ENCODE measurements at regions not wholly inside any gene's neighbourhood (a gene's known extent, or its start where the extent isn't known, plus 50 kb on each side); places are given as distances from the start of the nearest gene placed in this dataset.

GRCh38 chr7:117929237-117929636 is 56.0 kb upstream of the CTTNBP2 start:
- DNase-seq = no peak

- DNase-seq = no peak
These were observed 58.1 kb upstream of the CTTNBP2 start for GRCh38 chr7:117931314-117931713.

- no peak for DNase-seq
These were observed 64.0 kb upstream of the CTTNBP2 start for GRCh38 chr7:117937049-117937752.

GRCh38 chr7:117937753-117938483 is 64.7 kb upstream of the CTTNBP2 start:
- no peak for DNase-seq

DNA sequence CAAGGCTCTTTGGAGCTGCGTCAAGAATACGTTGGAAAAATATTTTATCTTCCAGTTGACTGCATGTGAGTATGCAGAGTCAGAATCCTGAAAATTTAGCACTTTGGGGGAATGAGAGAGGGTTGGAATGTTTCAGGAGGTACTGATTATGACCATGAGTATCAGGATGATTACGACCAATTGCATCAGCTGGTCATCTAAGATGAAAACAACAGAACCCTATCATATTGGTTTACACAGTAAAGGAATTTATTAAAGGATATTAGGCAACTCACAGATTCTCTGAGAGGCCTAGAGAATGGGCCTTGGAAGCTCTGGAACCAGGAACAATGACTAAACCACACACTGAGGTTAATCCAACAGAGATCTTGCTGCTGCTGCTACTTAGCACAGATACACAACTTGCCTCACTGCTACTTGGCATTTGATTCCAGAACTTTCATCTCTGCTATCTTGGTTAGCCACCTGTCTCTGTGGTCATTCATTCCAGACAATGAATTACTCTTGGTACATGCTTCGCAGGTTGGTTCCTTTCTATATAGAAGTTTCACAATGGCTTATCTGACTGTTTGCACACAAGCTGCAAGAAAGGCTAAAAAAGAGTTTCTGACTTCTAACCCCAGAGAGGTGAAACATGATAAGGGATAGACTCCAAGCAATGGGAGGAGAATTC is 68.0 kb upstream of the CTTNBP2 start:
- no peak for DNase-seq

DNA sequence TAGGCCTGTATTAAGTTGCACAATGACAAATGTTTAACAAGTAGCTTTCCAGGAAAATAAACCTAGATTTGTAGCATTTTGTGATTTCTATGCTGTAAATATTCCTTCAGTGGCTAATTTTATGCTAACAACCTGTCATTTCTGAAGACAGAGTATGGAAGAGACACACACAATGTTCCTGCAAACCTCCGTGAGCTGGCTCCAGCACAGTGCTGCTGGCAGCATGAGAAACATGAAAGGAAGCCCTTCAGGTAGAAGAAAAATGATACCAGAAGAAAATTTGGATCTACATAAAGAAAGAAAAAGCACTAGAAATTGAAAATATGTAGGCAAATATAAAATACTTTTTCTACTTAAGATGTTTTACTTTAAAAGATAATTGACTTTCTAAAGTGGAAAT is 69.5 kb upstream of the CTTNBP2 start:
- no peak for DNase-seq

DNA sequence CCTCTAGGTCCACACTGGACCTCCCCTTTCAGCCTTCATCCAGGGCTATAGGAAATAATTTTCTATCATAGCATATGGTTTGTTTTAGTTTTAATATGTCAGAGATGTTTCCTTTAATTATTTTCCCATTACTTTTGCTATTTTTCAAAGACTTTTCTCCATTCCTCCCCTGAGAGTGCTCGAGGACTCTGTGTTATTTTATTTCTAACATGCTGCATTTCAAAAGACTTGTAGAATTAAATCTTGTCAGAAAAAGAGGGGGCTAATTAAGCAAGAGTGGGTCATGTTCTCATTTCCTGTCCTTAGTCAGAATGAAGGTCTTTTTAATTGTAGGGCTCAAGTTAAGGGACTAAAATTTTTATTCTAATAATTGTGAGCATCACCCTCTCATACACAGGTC is 71.6 kb upstream of the CTTNBP2 start:
- DNase-seq = no peak

DNA sequence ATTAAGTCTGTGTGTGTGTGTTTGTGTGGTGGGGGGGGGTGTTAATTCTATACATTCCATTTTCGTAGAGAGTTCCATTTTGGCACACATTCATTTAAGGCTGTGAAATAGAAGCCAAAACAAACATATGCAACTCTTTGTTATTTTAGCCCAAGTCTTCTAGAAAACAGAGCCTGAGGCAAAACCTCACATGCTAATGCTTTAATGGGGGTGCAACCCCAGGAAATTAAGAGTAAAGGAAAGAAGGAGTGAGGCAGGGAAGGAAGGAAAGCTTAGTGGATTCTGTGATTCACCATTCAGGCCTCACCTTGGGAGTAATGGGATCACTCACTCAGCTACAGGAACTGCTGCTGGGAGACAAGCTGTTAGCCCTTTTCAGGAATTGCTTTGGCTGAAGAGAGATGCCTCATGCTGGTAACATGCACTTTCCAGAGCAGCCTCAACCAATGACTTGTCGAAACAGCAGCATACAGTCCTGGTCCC is 73.0 kb upstream of the CTTNBP2 start:
- no peak for DNase-seq

- no peak for DNase-seq
These were observed 76.0 kb upstream of the CTTNBP2 start for GRCh38 chr7:117949232-117949631.

DNA sequence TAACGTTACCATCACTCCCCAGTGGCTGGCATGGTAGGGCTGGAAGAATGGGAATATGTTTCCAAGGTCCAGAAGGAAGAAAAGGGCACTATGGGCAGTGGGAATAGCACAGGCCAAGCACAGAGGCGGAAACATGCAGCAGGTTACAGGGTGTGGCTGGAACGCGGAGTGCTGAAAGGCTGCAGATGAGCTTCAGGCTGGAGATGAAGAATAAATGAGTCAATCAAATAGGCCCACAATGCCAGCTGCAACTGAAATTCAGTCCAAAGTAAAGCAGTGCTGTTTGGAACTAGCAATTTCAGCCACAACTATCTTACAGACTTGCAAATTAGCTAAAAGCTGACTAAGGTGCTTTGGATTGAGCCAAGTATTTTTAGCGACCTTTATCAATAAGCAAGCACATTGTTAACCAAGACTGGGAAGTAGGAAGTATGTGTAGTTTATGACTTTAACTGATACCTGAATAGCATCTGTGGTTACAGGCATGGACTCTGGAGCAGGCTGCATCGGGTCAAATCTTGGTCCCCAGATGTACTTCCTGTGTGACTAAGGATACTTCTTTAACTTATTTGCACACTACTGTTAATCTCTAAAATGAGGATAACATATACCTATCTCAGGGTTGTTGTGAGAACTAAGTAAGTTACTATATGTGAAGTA is 77.5 kb upstream of the CTTNBP2 start:
- DNase-seq = no peak

GRCh38 chr7:117951285-117951684 is 78.0 kb upstream of the CTTNBP2 start:
- DNase-seq = no peak

DNA sequence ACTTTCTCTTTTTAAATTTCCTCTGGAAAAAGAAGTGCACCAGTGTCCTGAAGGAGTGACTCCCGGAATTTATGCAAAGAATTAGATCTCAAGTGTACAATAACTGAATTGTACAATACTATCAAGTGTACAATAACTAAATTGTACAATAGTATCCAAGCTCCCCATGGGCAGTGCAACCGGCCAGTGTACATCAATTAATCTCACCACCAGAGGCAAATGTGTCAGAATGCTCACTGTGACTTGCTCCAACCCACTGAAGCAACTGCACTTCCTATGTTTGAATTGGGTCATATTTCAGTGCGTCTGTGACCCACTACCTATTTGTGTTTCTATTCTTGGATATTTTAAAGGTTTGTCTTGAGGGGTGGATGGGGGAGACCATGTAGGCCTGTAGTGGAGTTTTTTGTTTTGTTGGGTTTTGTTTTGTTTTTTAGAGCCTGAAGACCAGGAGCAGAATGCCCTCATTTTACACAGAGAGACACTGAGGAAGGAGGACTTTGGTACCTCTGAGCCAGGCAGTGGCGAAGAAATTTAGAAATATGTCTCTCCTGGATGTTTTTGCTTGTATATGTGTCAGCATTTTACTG is 78.5 kb upstream of the CTTNBP2 start:
- no peak for DNase-seq

DNA sequence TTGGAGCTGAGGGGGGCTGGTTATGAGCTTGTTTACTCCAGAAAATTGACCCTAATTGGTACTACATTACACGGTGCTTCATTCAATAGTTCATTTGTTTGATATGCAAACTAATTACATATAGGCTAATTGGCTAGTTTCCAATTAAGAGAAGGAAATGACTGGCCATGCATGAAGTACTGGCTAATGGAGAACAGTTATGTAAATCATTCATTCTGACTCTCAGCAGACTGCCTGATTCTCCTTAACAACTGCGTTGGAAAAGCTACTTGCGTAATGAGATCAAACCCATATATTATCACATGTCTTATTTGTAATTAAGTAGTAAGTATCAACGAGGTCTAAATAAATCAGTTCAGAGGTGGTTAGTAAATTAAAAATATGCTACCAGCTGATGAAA is 81.8 kb upstream of the CTTNBP2 start:
- no peak for DNase-seq

GRCh38 chr7:117960351-117960750 is 87.1 kb upstream of the CTTNBP2 start:
- DNase-seq = no peak

- no peak for DNase-seq
These were observed 88.0 kb upstream of the CTTNBP2 start for GRCh38 chr7:117961235-117961634.

GRCh38 chr7:117962366-117962994 is 89.2 kb upstream of the CTTNBP2 start:
- DNase-seq = no peak

GRCh38 chr7:117963264-117964197 is 90.3 kb upstream of the CTTNBP2 start:
- DNase-seq = no peak

GRCh38 chr7:117970801-117971200 is 97.6 kb upstream of the CTTNBP2 start:
- DNase-seq = no peak

DNA sequence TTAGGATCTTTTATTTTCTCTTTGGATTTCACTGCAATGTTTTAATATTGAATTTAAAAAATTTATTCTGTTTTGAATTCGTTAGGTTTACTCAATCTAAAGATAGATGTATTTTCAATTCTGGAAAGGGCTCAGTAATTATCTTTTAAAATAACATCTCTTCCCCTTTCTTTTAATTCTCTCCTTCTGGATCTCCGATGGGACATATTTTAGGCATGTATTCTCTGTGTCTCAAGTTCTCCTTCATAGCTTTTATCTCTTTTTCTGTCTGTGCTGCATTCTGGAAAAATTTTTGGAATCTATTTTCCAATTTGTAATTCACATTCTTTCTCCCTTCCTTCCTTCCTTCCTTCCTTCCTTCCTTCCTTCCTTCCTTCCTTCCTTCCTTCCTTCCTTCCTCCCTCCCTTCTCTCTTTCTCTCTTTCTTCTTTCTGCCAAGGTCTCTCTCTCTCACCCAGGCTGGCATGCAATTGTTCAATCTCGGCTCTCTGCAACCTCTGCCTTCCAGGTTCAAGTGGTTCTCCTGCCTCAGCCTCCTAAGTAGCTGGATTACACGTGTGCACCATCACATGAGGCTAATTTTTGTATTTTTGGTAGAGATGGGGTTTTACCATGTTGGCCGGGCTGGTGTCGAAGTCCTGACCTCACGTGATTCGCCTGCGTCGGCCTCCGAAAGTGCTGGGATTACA is 98.5 kb upstream of the CTTNBP2 start:
- no peak for DNase-seq

DNA sequence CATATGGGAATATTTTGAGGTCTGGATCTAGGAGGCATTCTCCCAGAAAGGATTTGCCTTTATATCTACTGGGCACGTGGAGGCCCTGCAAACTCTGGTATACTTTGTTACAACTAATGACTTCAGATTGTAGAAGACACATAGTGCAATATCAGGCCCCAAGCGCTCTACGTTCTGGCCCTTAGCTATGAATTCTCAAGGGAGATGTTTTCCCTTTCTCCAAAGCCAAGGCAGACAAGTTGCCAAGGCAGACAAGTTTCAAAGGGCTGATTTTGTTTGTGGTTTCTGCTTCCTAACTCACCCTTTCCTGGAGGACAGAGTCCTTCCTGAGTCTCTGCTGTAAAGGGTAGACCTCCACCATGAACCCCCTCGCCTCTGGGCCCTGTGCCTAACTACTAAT is 99.4 kb upstream of the CTTNBP2 start:
- DNase-seq = no peak

GRCh38 chr7:117973975-117974374 is 100.7 kb upstream of the CTTNBP2 start:
- DNase-seq = no peak

Measured in RPMI8226 (cell line).